ENCODE measurements at regions not wholly inside any gene's neighbourhood (a gene's known extent, or its start where the extent isn't known, plus 50 kb on each side); places are given as distances from the start of the nearest gene placed in this dataset.

GRCh38 chr5:25991639-25992038, 1046.7 kb downstream of the CDH9 start:
- no peak for TF ChIP-seq POLR2AphosphoS5 (IDR thresholded peaks at IDR 0.05; ENCODE audit: insufficient read depth, low read depth, low read length)
- no peak for TF ChIP-seq POLR2A (IDR thresholded peaks at IDR 0.05; ENCODE audit: low read depth, low read length)
- no peak for TF ChIP-seq GATA2 (IDR thresholded peaks at IDR 0.05; ENCODE audit: insufficient read depth, insufficient read length, low read depth, low read length)
